ENCODE measurements at regions not wholly inside any gene's neighbourhood (a gene's known extent, or its start where the extent isn't known, plus 50 kb on each side); places are given as distances from the start of the nearest gene placed in this dataset.

DNA sequence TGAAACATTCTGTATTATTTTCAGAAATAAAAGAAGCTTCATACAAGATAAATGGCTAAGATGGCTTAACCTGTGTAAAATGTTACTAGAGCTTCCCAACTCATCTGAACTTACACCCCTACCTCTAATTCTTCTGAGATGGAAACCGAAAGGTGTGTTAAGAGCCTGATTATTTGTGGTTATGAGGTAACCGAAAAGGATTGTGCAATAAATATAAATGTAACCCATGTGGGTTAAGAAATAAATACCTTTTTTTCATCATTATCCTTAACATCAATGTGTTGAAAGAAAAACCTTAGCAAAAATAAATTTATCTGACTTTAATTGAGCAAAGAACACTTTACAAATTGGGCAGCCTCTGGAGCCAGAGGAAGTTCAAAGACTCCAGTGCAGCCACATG lies 961.8 kb upstream of the SPRY2 start:
- no peak for ATAC-seq (ENCODE audit: low read depth)
- Histone ChIP-seq H3K4me3 (ENCODE audit: severe bottlenecking) (no peak overlapping the region), H3K4me1 (ENCODE audit: insufficient read depth, poor library complexity, severe bottlenecking) (no peaks in the 10 kb centered on the region), H3K9me3 (ENCODE audit: severe bottlenecking) (no peaks in the 10 kb centered on the region), H3K27me3 (ENCODE audit: insufficient read depth, poor library complexity, severe bottlenecking) (no peaks in the 10 kb centered on the region), H3K36me3 (ENCODE audit: low read depth) (no peaks in the 10 kb centered on the region), H3K27ac (ENCODE audit: poor library complexity, severe bottlenecking) (no peak overlapping the region)
- DNase-seq (ENCODE audit: low spot score), result no peak
- TF ChIP-seq, protein P1, sequence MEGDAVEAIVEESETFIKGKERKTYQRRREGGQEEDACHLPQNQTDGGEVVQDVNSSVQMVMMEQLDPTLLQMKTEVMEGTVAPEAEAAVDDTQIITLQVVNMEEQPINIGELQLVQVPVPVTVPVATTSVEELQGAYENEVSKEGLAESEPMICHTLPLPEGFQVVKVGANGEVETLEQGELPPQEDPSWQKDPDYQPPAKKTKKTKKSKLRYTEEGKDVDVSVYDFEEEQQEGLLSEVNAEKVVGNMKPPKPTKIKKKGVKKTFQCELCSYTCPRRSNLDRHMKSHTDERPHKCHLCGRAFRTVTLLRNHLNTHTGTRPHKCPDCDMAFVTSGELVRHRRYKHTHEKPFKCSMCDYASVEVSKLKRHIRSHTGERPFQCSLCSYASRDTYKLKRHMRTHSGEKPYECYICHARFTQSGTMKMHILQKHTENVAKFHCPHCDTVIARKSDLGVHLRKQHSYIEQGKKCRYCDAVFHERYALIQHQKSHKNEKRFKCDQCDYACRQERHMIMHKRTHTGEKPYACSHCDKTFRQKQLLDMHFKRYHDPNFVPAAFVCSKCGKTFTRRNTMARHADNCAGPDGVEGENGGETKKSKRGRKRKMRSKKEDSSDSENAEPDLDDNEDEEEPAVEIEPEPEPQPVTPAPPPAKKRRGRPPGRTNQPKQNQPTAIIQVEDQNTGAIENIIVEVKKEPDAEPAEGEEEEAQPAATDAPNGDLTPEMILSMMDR (IDR thresholded peaks at IDR 0.05; ENCODE audit: poor library complexity, severe bottlenecking), result no peak

DNA sequence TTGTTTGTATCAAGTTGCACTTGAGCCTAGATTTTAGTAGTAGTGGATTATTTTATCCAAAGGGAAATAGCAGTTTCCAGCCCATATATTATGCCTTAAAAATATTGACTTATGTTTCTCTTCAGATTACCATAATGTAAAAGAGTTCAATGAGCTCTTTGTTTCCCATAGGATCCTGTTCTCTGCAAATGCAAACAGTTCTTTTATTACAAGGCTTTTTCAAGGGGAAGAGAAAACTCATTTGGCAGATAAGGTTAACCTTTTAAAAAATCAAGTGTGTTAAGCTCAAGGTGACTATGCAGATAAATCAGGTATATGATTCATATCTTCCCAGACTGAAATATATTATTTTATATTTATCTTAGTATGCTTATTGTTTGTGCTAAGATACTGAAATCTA lies 961.2 kb upstream of the SPRY2 start:
- TF ChIP-seq, protein P1 (IDR thresholded peaks at IDR 0.05; ENCODE audit: poor library complexity, severe bottlenecking), result no peak
- DNase-seq (ENCODE audit: low spot score) (no peak), ATAC-seq (ENCODE audit: low read depth) (no peak)
- Histone ChIP-seq H3K4me1 (ENCODE audit: insufficient read depth, poor library complexity, severe bottlenecking) (no peaks in the 10 kb centered on the region), H3K27ac (ENCODE audit: poor library complexity, severe bottlenecking) (no peak overlapping the region), H3K9me3 (ENCODE audit: severe bottlenecking) (no peaks in the 10 kb centered on the region), H3K36me3 (ENCODE audit: low read depth) (no peaks in the 10 kb centered on the region), H3K27me3 (ENCODE audit: insufficient read depth, poor library complexity, severe bottlenecking) (no peaks in the 10 kb centered on the region), H3K4me3 (ENCODE audit: severe bottlenecking) (no peak overlapping the region)

DNA sequence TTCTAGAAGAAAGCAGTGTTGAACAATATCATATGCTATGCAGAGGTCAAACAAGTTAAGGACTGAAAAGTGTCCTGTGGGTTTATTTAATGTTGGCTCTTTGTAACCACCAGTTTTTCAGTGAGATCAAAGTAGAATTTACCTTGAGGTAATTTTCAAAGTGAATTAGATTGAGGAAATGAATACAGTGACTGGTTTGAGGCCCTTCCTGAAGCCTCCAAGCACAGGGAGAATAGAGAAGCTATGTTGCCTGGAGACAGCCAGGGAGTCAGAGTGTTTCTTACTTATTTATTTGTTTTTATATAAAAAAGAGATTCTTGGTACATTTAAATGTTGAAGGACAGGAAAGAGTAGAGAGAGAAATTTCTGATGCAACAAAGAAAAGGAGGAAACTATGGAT lies 954.3 kb upstream of the SPRY2 start:
- no peaks in the 10 kb centered on the region for H3K9me3 ChIP-seq (ENCODE audit: severe bottlenecking)
- H3K4me3 ChIP-seq (ENCODE audit: severe bottlenecking), result no peak overlapping the region
- H3K27me3 ChIP-seq (ENCODE audit: insufficient read depth, poor library complexity, severe bottlenecking), result no peaks in the 10 kb centered on the region
- TF ChIP-seq, protein P1 (IDR thresholded peaks at IDR 0.05; ENCODE audit: poor library complexity, severe bottlenecking), result no peak
- DNase-seq (ENCODE audit: low spot score) (no peak), ATAC-seq (ENCODE audit: low read depth) (no peak)
- no peak overlapping the region for H3K27ac ChIP-seq (ENCODE audit: poor library complexity, severe bottlenecking)
- H3K4me1 ChIP-seq (ENCODE audit: insufficient read depth, poor library complexity, severe bottlenecking), result no peaks in the 10 kb centered on the region
- no peaks in the 10 kb centered on the region for H3K36me3 ChIP-seq (ENCODE audit: low read depth)

DNA sequence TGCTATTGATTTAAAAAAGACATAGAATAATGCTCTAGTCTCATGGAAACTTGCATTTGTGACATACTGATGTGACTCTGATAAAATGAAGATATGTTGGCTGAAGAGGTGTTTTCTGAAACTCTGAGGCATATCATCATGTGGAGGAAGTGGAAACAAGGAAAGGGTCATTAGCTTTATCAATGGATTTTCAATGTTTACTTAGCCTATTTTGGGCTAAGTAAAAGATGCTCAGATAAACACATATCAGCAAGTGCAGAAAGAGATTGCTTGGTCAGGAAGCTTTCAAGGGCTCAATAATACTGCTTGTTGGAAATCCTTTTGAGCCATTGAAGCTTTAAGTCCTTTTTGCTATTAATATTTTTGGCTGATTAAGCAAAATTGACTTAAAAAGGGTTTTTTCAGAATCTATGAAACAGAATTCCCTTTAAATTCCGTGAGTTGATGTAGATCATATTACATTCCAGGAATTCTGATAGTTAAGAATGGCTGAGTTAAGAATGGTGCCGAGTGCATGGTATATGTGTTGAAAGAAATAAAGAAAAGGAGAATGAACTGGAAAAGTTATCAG lies 952.8 kb upstream of the SPRY2 start:
- ATAC-seq (ENCODE audit: low read depth), result no peak
- TF ChIP-seq, protein P1 (IDR thresholded peaks at IDR 0.05; ENCODE audit: poor library complexity, severe bottlenecking), result no peak
- Histone ChIP-seq H3K27ac (ENCODE audit: poor library complexity, severe bottlenecking) (no peak overlapping the region), H3K9me3 (ENCODE audit: severe bottlenecking) (no peaks in the 10 kb centered on the region), H3K4me1 (ENCODE audit: insufficient read depth, poor library complexity, severe bottlenecking) (no peaks in the 10 kb centered on the region), H3K36me3 (ENCODE audit: low read depth) (no peaks in the 10 kb centered on the region), H3K27me3 (ENCODE audit: insufficient read depth, poor library complexity, severe bottlenecking) (no peaks in the 10 kb centered on the region), H3K4me3 (ENCODE audit: severe bottlenecking) (no peak overlapping the region)
- DNase-seq (ENCODE audit: low spot score), result no peak

DNA sequence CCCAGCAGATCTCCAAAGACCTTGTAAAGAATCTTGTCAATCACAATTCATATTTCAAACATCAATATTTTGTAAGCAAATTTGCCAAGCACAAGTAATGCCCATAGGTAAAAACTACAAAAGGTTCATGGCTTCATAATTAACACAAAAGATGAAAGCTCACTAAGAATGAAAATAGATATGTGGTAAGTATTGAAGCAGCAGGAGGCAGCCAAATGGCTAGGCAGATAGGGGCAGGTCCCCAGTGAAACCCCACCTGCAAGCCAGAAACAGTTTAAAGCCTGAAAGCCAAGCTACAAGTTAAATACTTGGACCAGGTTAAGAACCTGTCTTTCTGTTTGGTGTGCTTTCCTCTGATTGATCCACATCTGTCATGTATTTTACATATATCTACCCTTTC lies 942.6 kb upstream of the SPRY2 start:
- DNase-seq (ENCODE audit: low spot score), result no peak
- Histone ChIP-seq H3K4me3 (ENCODE audit: severe bottlenecking) (no peak overlapping the region), H3K27ac (ENCODE audit: poor library complexity, severe bottlenecking) (no peak overlapping the region), H3K4me1 (ENCODE audit: insufficient read depth, poor library complexity, severe bottlenecking) (no peaks in the 10 kb centered on the region), H3K36me3 (ENCODE audit: low read depth) (no peaks in the 10 kb centered on the region), H3K27me3 (ENCODE audit: insufficient read depth, poor library complexity, severe bottlenecking) (no peaks in the 10 kb centered on the region), H3K9me3 (ENCODE audit: severe bottlenecking) (no peaks in the 10 kb centered on the region)
- TF ChIP-seq, protein P1 (IDR thresholded peaks at IDR 0.05; ENCODE audit: poor library complexity, severe bottlenecking), result no peak
- no peak for ATAC-seq (ENCODE audit: low read depth)
